ENCODE measurements at regions not wholly inside any gene's neighbourhood (a gene's known extent, or its start where the extent isn't known, plus 50 kb on each side); places are given as distances from the start of the nearest gene placed in this dataset.

DNA sequence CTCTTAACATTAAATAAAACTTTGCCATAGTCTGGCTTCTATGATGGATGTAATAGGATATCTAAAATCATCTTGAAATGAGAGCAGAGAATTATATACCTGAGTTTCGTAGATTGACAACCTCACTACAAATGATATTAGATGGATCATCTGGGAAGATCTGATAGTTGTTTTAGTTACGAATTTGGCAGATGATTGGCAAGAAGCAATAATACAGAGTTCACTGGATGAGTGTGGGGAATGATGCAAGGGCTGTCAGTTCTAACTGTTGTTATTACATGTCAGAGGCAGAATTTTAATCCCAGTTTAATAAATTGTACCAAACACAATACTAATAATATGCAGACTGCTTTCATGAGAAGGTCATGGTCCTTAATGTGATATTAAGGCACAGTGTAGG lies 585.2 kb downstream of the TRAM1L1 start:
- Histone ChIP-seq H3K36me3 (no peaks in the 10 kb centered on the region), H3K27me3 (no peaks in the 10 kb centered on the region), H3K4me1 (no peaks in the 10 kb centered on the region), H3K27ac (no peak overlapping the region), H3K4me3 (no peak overlapping the region), H3K9me3 (no peaks in the 10 kb centered on the region)
- no peak for DNase-seq
- intact Hi-C loops (cut with DNase I; ENCODE audit: low total_unique reads): no loop called here
- WGBS, 5 donors: 69 to 88% (median 79%) methylated on average over 2 of the region's 2 CpGs
- TF ChIP-seq POLR2AphosphoS5 (IDR thresholded peaks at IDR 0.05) (no peak), EP300 (IDR thresholded peaks at IDR 0.05) (no peak), POLR2A (IDR thresholded peaks at IDR 0.05) (no peak)
- TF ChIP-seq, protein P1, sequence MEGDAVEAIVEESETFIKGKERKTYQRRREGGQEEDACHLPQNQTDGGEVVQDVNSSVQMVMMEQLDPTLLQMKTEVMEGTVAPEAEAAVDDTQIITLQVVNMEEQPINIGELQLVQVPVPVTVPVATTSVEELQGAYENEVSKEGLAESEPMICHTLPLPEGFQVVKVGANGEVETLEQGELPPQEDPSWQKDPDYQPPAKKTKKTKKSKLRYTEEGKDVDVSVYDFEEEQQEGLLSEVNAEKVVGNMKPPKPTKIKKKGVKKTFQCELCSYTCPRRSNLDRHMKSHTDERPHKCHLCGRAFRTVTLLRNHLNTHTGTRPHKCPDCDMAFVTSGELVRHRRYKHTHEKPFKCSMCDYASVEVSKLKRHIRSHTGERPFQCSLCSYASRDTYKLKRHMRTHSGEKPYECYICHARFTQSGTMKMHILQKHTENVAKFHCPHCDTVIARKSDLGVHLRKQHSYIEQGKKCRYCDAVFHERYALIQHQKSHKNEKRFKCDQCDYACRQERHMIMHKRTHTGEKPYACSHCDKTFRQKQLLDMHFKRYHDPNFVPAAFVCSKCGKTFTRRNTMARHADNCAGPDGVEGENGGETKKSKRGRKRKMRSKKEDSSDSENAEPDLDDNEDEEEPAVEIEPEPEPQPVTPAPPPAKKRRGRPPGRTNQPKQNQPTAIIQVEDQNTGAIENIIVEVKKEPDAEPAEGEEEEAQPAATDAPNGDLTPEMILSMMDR (IDR thresholded peaks at IDR 0.05): no peak

DNA sequence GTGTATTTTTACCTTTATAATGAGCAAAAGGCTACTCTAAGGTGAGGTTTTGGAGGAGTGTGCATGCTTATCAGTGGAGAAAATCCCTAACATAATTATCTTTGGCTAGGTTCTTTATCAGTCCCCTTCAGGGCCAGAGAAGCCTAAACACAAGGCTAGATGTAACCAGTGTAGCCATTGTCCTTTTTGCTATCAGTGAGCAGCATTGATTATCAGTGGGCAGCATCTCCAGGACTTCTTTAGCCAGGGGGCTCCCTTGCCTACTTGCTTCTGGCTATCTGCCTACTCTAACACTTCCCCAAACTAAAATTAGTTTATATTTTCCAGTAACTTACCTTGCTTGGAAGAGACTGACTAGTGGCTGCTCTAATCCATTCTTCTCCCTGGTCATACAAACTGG lies 595.6 kb downstream of the TRAM1L1 start:
- intact Hi-C loops (cut with DNase I; ENCODE audit: low total_unique reads): no loop called here
- DNase-seq: no peak
- no peaks in the 10 kb centered on the region for H3K9me3 ChIP-seq
- H3K36me3 ChIP-seq: no peaks in the 10 kb centered on the region
- H3K4me1 ChIP-seq: no peaks in the 10 kb centered on the region
- no peaks in the 10 kb centered on the region for H3K27me3 ChIP-seq
- H3K27ac ChIP-seq: no peak overlapping the region
- no peak for TF ChIP-seq POLR2AphosphoS5 (IDR thresholded peaks at IDR 0.05)
- no peak for TF ChIP-seq EP300 (IDR thresholded peaks at IDR 0.05)
- no peak for TF ChIP-seq POLR2A (IDR thresholded peaks at IDR 0.05)
- TF ChIP-seq, protein P1 (IDR thresholded peaks at IDR 0.05): no peak
- no peak overlapping the region for H3K4me3 ChIP-seq

DNA sequence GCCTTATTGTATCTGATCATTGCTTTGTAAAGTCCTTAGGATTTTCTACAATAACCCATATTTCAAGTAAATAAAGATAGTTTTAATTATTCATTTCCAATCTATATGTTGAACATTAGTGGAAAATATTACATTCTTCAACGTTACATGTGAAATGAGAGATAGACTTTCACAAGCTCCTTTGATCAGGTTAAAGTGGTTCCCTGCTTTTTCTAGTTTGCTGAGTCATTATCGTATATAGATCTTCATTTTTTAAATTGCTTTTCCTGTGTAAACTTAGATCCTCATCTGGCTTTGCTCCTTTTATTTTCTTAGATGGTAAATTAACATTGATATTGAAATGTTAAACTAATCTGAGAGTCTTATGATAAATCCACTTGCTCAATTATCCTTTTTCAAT lies 599.0 kb downstream of the TRAM1L1 start:
- Histone ChIP-seq H3K9me3 (no peaks in the 10 kb centered on the region), H3K36me3 (no peaks in the 10 kb centered on the region), H3K27me3 (no peaks in the 10 kb centered on the region), H3K27ac (no peak overlapping the region), H3K4me3 (no peak overlapping the region), H3K4me1 (no peaks in the 10 kb centered on the region)
- DNase-seq: no peak
- 71 to 79% (median 78%) methylated on average over 2 of the region's 2 CpGs for WGBS, 5 donors
- TF ChIP-seq POLR2A (IDR thresholded peaks at IDR 0.05) (no peak), POLR2AphosphoS5 (IDR thresholded peaks at IDR 0.05) (no peak), EP300 (IDR thresholded peaks at IDR 0.05) (no peak)
- TF ChIP-seq, protein P1 (IDR thresholded peaks at IDR 0.05): no peak
- intact Hi-C loops (cut with DNase I; ENCODE audit: low total_unique reads): no loop called here

DNA sequence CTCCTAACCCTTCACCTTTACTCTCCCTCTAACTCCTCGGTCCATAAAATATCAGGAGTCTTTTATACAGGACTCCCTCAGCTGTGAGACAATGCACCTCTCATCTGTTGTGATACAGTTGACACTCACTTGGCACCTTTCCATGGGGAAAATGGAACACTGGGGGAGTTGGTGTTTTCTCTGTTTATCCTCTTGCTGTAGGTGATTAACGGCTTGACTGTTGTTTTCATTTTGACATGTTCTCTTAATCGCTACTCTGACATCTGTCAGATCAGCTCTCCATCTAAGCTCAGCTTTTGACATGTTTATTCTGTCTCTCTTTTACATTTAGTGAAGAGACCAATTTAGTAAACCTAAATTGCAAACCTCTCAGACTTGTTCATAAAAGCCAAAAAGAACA lies 604.8 kb downstream of the TRAM1L1 start:
- Histone ChIP-seq H3K9me3 (peaks cover 0 to 15% (median 4%) of the 10 kb centered on the region in 4 donors), H3K36me3 (no peaks in the 10 kb centered on the region), H3K27ac (no peak overlapping the region), H3K27me3 (no peaks in the 10 kb centered on the region), H3K4me1 (no peaks in the 10 kb centered on the region), H3K4me3 (no peak overlapping the region)
- intact Hi-C loops (cut with DNase I; ENCODE audit: low total_unique reads): no loop called here
- DNase-seq: no peak
- TF ChIP-seq, protein P1 (IDR thresholded peaks at IDR 0.05): no peak
- TF ChIP-seq EP300 (IDR thresholded peaks at IDR 0.05) (no peak), POLR2A (IDR thresholded peaks at IDR 0.05) (no peak), POLR2AphosphoS5 (IDR thresholded peaks at IDR 0.05) (no peak)
- WGBS, 5 donors: 52 to 73% (median 58%) methylated on average over 3 of the region's 3 CpGs
